ENCODE measurements at regions not wholly inside any gene's neighbourhood (a gene's known extent, or its start where the extent isn't known, plus 50 kb on each side); places are given as distances from the start of the nearest gene placed in this dataset.

DNA sequence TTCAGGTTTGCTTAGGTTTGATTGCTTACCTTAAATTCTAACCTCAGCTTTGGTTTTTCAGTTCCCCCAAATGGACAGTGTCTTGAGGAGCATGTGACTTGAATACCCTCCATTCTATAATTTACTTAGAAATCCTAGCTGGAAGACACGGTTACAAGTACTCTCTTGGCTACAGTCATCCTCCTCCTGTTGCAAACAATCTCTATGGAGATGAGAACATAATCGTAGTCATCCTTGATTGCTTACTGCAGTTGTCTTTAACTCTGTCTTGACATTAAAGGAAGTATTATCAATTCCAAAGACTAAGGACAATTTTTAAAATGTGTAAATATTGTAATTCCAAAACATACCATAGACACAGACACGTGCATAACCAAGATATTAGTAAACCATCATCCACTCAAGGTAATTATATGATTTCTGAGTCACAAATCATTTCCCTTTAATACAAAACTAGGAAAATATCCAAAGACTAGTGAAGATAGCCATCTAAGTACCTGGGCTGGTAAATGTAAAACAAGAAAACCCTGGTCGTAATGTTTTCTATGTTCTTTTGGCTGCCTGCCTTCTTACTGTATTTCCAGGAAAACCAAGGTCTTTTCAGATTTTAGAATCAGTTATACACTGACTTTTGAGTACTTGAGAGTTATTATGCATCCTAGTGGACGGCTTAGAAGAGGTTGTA is 149.9 kb downstream of the CHRM3 start:
- POLR2A ChIA-PET (ENCODE audit: unreplicated experiment): no interaction called here
- CTCF ChIA-PET: no interaction called here

More for the DNA sequence above, 149.9 kb downstream of the CHRM3 start:
- H4K20me1 ChIP-seq (ENCODE audit: insufficient read depth, low read length): no peaks in the 10 kb centered on the region
- peaks cover 15% of the 10 kb centered on the region for H3K9me3 ChIP-seq (ENCODE audit: control insufficient read depth, insufficient read depth, low read length)
- H3K56ac ChIP-seq (ENCODE audit: extremely low read depth, insufficient read depth, low read length): no peak overlapping the region
- no peaks in the 10 kb centered on the region for H3K27me3 ChIP-seq (ENCODE audit: control insufficient read depth, insufficient read depth, low read length)
- no peak overlapping the region for H3K4me3 ChIP-seq (ENCODE audit: insufficient read depth, low read depth, low read length)
- no peak overlapping the region for H3K4ac ChIP-seq (ENCODE audit: low read depth, low read length)
- no peaks in the 10 kb centered on the region for H3K9me1 ChIP-seq (ENCODE audit: insufficient read depth, low read length)
- no peak overlapping the region for H2AK5ac ChIP-seq (ENCODE audit: low read depth, low read length)
- H3K9ac ChIP-seq (ENCODE audit: low read depth, low read length): no peak overlapping the region
- H2BK20ac ChIP-seq (ENCODE audit: low read depth, low read length): no peak overlapping the region
- TF ChIP-seq MXI1 (IDR thresholded peaks at IDR 0.05; ENCODE audit: borderline replicate concordance, low read depth, low read length): no peak
- TF ChIP-seq RAD21 (IDR thresholded peaks at IDR 0.05; ENCODE audit: low read length): no peak
- no peak for TF ChIP-seq MAZ (IDR thresholded peaks at IDR 0.05; ENCODE audit: borderline replicate concordance, low read depth, low read length)
- no peak for TF ChIP-seq POLR2A (IDR thresholded peaks at IDR 0.05; ENCODE audit: low read depth, low read length)
- TF ChIP-seq, protein P1, sequence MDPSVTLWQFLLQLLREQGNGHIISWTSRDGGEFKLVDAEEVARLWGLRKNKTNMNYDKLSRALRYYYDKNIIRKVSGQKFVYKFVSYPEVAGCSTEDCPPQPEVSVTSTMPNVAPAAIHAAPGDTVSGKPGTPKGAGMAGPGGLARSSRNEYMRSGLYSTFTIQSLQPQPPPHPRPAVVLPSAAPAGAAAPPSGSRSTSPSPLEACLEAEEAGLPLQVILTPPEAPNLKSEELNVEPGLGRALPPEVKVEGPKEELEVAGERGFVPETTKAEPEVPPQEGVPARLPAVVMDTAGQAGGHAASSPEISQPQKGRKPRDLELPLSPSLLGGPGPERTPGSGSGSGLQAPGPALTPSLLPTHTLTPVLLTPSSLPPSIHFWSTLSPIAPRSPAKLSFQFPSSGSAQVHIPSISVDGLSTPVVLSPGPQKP (IDR thresholded peaks at IDR 0.05; ENCODE audit: borderline replicate concordance, low read depth, low read length): no peak
- TF ChIP-seq MAFK (IDR thresholded peaks at IDR 0.05; ENCODE audit: low read depth, low read length): no peak
- no peak for TF ChIP-seq CEBPB (IDR thresholded peaks at IDR 0.05; ENCODE audit: low read depth, low read length)
- no peak for TF ChIP-seq RFX5 (IDR thresholded peaks at IDR 0.05; ENCODE audit: low read depth, low read length)
- no peak for TF ChIP-seq BHLHE40 (IDR thresholded peaks at IDR 0.05; ENCODE audit: low read depth, low read length)
- no peak for TF ChIP-seq FOS (IDR thresholded peaks at IDR 0.05; ENCODE audit: low read depth, low read length)
- TF ChIP-seq, protein P2, sequence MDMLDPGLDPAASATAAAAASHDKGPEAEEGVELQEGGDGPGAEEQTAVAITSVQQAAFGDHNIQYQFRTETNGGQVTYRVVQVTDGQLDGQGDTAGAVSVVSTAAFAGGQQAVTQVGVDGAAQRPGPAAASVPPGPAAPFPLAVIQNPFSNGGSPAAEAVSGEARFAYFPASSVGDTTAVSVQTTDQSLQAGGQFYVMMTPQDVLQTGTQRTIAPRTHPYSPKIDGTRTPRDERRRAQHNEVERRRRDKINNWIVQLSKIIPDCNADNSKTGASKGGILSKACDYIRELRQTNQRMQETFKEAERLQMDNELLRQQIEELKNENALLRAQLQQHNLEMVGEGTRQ (IDR thresholded peaks at IDR 0.05; ENCODE audit: low read depth, low read length): no peak
- TF ChIP-seq NFE2L2 (IDR thresholded peaks at IDR 0.05; ENCODE audit: low read depth, low read length): no peak
- TF ChIP-seq CHD1 (IDR thresholded peaks at IDR 0.05; ENCODE audit: low read depth, low read length): no peak
- no peak for TF ChIP-seq RCOR1 (IDR thresholded peaks at IDR 0.05; ENCODE audit: insufficient replicate concordance, low read length)
- TF ChIP-seq, protein P3, sequence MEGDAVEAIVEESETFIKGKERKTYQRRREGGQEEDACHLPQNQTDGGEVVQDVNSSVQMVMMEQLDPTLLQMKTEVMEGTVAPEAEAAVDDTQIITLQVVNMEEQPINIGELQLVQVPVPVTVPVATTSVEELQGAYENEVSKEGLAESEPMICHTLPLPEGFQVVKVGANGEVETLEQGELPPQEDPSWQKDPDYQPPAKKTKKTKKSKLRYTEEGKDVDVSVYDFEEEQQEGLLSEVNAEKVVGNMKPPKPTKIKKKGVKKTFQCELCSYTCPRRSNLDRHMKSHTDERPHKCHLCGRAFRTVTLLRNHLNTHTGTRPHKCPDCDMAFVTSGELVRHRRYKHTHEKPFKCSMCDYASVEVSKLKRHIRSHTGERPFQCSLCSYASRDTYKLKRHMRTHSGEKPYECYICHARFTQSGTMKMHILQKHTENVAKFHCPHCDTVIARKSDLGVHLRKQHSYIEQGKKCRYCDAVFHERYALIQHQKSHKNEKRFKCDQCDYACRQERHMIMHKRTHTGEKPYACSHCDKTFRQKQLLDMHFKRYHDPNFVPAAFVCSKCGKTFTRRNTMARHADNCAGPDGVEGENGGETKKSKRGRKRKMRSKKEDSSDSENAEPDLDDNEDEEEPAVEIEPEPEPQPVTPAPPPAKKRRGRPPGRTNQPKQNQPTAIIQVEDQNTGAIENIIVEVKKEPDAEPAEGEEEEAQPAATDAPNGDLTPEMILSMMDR (conservative IDR thresholded peaks at IDR 0.05; ENCODE audit: low read depth, low read length): no peak
- H3K27ac ChIP-seq (ENCODE audit: insufficient read depth, low read length): no peak overlapping the region
- DNase-seq (no peak), ATAC-seq (ENCODE audit: low read depth) (no peak)
- no peaks in the 10 kb centered on the region for H3K4me1 ChIP-seq (ENCODE audit: control insufficient read depth, insufficient read depth, low read length)
- no peaks in the 10 kb centered on the region for H3K36me3 ChIP-seq (ENCODE audit: control insufficient read depth, insufficient read depth, low read length)
- no peak overlapping the region for H2BK5ac ChIP-seq (ENCODE audit: low read depth, low read length, poor library complexity, severe bottlenecking)
- H2BK15ac ChIP-seq (ENCODE audit: low read depth, low read length): no peak overlapping the region
- WGBS, 2 experiments (ENCODE audit: extremely low coverage in 2 of 2, insufficient read length in 1 of 2): no CpG with 5 or more reads among the region's 5 CpGs
- dilution Hi-C loops (cut with HindIII; ENCODE audit: low sequenced_read_pairs, unreplicated experiment) (no loop called here), intact Hi-C loops (cut with micrococcal nuclease) (no loop called here), in situ Hi-C loops (cut with MboI; ENCODE audit: low sequenced_read_pairs) (no loop called here)
- no peak overlapping the region for H4K8ac ChIP-seq (ENCODE audit: low read depth in 2 of 2, low read length in 2 of 2)
- no TSS peak for BruUV-seq (replicated peaks)
- H3K23ac ChIP-seq (ENCODE audit: low read depth, low read length): no peak overlapping the region
- no peak overlapping the region for H3K14ac ChIP-seq (replicated peaks; ENCODE audit: low read depth, low read length)
- H2BK120ac ChIP-seq (ENCODE audit: low read depth, low read length): no peak overlapping the region
- H3K79me1 ChIP-seq (ENCODE audit: low read depth in 1 of 2, low read length in 2 of 2): no peaks in the 10 kb centered on the region
- H3K4me2 ChIP-seq (ENCODE audit: low read depth, low read length): no peak overlapping the region
- no peak overlapping the region for H4K91ac ChIP-seq (ENCODE audit: insufficient read depth, low read depth, low read length)
- H4K5ac ChIP-seq (ENCODE audit: low read depth, low read length): no peak overlapping the region
- H2AFZ ChIP-seq (replicated peaks; ENCODE audit: low read length, poor library complexity): no peak overlapping the region
- H3K18ac ChIP-seq (ENCODE audit: low read depth, low read length): no peak overlapping the region
- no peak overlapping the region for H2AK9ac ChIP-seq (replicated peaks; ENCODE audit: low read depth, low read length, poor library complexity)

All from IMR-90 (cell line).